ENCODE measurements at regions not wholly inside any gene's neighbourhood (a gene's known extent, or its start where the extent isn't known, plus 50 kb on each side); places are given as distances from the start of the nearest gene placed in this dataset.

DNA sequence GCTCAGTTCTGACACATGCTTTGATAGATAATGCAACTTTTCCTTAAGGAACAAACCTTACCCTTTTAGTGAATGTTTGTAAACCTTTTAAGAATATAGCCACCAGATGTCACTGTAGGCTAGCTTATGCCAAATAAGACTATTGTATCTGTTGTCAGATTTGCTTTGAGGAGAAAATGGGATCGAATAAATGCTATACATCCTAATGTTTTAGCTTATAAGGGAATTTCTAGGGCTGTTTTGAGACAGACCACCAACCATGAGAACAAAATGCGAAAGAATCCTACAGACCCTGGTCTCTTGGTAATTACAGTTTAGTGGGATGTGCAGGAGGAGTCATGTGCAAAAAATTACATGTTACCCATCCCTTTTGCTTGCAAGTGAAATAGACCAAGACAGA, 127.6 kb upstream of the NMUR2 start:
- TF ChIP-seq, protein P1, sequence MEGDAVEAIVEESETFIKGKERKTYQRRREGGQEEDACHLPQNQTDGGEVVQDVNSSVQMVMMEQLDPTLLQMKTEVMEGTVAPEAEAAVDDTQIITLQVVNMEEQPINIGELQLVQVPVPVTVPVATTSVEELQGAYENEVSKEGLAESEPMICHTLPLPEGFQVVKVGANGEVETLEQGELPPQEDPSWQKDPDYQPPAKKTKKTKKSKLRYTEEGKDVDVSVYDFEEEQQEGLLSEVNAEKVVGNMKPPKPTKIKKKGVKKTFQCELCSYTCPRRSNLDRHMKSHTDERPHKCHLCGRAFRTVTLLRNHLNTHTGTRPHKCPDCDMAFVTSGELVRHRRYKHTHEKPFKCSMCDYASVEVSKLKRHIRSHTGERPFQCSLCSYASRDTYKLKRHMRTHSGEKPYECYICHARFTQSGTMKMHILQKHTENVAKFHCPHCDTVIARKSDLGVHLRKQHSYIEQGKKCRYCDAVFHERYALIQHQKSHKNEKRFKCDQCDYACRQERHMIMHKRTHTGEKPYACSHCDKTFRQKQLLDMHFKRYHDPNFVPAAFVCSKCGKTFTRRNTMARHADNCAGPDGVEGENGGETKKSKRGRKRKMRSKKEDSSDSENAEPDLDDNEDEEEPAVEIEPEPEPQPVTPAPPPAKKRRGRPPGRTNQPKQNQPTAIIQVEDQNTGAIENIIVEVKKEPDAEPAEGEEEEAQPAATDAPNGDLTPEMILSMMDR (conservative IDR thresholded peaks at IDR 0.05): peak; percentile 65
- TF ChIP-seq ZFX (IDR thresholded peaks at IDR 0.05): no peak
- H3K27ac ChIP-seq: no peak overlapping the region

DNA sequence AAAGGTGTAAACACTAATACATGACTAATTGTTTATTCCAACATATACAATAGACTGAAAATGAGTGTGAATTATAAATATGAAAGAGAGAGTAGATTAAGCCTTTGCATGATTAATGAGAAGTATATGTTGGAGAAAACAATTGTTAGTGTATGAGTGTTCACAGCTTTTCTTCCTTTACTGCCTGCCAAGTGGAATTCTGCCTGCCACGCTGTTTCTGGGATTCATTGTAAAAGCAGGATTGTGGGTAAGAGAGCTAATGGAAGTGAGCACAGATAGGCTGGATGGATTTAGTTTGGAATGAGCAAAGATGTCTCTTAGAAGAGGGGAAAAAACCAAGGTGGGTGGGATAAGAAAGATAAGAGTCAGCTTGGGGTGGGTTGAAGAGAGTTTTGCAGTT, 129.6 kb upstream of the NMUR2 start:
- H3K27ac ChIP-seq: no peak overlapping the region

DNA sequence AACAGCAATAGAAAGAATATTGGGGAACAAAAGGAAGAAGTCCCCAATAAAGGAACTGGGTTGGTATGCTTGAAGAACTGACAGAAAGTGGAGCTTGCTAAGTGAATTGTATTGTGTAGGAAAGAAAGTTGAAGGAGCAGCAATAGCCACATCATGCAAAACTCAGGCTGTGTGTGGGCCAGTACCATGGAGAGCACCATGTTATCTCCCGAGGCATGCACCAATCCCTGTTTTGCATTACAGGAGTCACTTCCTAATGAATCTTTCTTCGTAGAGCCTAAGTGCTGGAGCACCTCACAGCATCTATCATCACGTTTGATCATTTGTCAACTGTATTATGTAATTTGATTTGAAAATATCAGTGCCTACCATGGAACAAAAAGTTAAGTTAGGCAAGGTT, 137.7 kb upstream of the NMUR2 start:
- no peak overlapping the region for H3K27ac ChIP-seq
- TF ChIP-seq, protein P1 (conservative IDR thresholded peaks at IDR 0.05): no peak
- TF ChIP-seq ZFX (IDR thresholded peaks at IDR 0.05): no peak

More for the DNA sequence above, 129.6 kb upstream of the NMUR2 start:
- no peak for TF ChIP-seq ZFX (IDR thresholded peaks at IDR 0.05)
- TF ChIP-seq, protein P1 (conservative IDR thresholded peaks at IDR 0.05): no peak

DNA sequence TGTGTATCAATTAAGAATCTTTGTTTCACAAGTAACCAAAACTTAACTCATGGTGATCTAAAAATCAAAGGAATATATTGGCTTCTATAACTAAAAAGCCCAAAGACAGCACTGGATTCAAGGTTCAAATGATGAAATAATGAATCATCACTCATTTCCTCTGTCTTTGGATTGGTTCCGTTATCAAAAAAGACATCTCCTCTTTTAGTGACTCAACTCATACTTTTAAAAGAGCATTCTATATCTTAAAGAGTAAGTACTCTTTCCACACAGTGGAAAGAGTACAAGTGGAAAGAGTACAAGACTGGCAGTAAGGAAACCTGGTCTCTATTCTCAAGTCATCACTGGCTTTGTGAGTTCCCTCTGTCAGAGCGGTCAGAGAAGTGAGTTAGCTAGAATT, 141.4 kb upstream of the NMUR2 start:
- TF ChIP-seq, protein P1 (conservative IDR thresholded peaks at IDR 0.05): no peak
- no peak for TF ChIP-seq ZFX (IDR thresholded peaks at IDR 0.05)
- no peak overlapping the region for H3K27ac ChIP-seq

DNA sequence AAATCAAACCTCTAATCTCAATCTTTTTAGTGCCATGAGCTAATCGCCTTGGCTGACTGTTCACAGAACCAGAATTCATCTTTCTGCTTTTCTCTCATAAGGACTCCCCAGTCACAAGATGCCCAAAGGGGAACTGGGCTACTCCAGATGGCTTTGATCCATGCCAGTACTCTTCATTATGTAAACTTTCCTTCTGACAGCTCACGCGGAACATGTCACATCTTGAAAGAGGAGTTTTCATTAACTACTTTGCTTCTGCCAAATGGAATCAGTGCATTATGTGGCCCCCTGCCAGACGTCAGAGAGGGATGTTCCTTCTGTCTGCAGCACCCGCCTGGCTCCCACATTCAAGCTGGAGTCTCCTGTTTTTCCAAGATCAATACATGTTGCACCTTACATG, 142.1 kb upstream of the NMUR2 start:
- TF ChIP-seq, protein P1 (conservative IDR thresholded peaks at IDR 0.05): no peak
- no peak for TF ChIP-seq ZFX (IDR thresholded peaks at IDR 0.05)
- no peak overlapping the region for H3K27ac ChIP-seq

DNA sequence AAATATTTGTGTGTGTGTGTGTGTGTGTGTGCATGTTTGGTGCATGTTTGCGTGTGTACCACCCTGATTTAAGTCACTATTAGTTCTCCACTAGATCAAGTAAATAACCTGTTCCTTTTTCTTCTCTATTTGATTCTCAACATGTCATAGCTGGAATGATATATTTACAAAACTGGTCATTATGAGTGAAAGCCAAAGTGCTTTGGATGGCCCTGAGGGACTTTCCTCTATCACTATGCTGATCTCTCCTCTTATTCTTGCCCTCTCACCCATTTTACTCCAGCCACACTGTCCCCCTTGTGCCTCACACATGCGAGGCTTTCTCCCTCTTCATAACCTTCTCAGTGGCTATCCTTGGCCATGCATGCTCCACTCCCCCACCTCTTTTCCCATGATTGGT, 144.6 kb upstream of the NMUR2 start:
- TF ChIP-seq, protein P1 (conservative IDR thresholded peaks at IDR 0.05): no peak
- TF ChIP-seq ZFX (IDR thresholded peaks at IDR 0.05): no peak

DNA sequence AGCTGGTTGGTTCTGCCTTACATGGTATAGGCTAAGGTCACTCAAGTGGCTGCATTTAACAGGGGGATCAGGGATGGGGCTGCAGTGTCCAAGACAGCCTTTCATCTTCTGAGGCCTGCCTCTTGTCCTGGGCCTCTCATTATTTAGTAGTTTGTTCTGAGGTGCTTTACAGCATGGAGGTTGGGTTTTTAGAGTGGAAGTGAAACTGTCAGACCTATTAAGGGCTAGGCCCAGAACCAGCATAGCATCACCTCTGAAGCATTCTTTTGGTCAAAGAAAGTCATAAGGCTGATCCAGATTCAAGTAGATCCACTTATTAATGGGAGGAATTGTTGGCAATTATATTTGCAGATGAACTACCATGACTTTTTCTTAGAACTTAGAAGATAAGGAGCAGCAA, 146.0 kb upstream of the NMUR2 start:
- TF ChIP-seq, protein P1 (conservative IDR thresholded peaks at IDR 0.05): no peak
- TF ChIP-seq ZFX (IDR thresholded peaks at IDR 0.05): no peak

More for the DNA sequence above, 144.6 kb upstream of the NMUR2 start:
- H3K27ac ChIP-seq: no peak overlapping the region

More for the DNA sequence above, 146.0 kb upstream of the NMUR2 start:
- H3K27ac ChIP-seq: no peak overlapping the region

All from C4-2B (cell line).